Stimulated activated CD4-positive, alpha-beta T cell treated with anti-CD3 and anti-CD28 coated beads, Interleukin-4, amount 100 ng/mL, for 1 hour (primary cell): ENCODE measurements at regions not wholly inside any gene's neighbourhood (a gene's known extent, or its start where the extent isn't known, plus 50 kb on each side); places are given as distances from the start of the nearest gene placed in this dataset.
A peak's percentile ranks its signal among the peaks of the same experiment; 100 is the strongest.

Source experiments
- DNase-seq: peaks from one replicate; pipeline ENCODE4 v3.0.0-alpha.2; 2020

DNA sequence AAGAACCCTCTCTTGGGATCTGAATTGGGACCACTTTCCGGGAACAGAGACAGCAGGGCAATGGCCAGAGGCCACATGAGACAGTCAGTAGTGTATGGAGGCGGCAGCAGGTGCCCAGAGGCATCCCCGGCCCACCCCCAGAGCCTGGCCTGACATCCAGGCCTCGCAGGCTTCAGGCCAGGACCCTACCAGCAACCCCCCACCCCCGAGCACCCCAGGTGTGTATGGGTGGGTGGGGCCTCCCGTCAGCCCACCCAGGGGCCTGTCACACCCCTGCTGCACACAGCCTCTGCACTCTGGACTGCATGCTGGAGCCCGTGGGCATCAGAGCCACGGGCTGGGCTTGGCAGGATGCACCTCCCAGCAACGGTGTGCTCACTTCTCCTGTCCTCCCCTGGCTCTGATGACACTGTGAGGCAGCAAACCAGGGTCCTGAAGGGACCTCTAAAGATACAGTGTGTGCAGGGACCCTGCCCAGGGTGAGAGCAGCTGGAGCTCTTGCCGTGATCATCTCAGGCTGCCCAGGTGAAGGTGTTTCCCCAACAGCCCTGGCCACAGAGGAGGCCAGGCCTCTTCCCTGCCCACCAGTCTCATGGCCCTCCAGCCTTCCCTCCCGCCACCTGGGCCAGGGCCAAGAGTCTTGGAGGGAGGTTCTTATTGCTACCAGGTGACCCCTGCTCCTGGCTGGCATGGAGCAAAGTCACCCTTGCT lies 88.8 kb upstream of the SEPTIN5 start:
- no peak for DNase-seq

DNA sequence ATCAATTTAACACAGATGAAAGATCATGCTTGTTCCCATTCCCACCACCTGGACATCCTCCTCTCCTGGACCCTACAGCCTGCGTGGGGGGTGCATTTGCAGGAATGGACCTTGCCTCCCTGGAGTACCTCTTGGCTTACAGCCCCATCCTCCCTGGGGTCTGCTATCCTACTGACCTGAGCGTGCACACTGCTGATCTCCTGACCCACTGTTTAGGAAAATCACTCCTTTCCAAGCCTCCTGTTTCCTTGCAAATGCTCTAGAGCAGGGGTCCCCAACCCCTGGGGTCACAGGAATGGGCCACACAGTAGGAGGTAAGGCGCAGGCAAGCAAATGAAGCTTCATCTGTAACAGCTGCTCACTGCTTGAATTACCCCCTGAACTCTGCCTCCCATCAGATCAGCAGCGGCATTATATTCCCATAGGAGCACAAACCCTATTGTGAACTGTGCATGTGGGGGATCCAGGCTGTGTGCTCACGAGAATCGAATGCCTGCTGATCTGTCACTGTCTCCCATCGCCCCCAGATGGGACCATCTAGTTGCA lies 88.2 kb upstream of the SEPTIN5 start:
- DNase-seq, result no peak

DNA sequence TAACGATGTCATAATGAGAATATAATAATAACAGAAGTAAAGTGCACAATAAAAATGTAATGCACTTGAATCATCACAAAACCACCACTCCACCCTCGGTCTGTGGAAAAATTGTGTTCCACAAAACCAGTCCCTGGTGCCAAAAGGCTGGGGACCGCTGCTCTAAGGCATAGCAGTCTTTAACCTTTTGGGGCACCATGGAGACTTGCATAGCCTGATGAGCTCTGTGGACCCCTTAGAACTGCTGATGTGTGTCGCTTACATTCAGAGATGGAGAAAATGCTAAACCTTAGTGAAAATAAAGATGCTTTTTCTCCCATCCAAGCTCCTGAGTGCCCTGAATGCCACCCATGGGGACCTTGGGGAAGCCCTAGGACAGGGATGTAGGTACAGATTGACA lies 87.6 kb upstream of the SEPTIN5 start:
- DNase-seq, result no peak

DNA sequence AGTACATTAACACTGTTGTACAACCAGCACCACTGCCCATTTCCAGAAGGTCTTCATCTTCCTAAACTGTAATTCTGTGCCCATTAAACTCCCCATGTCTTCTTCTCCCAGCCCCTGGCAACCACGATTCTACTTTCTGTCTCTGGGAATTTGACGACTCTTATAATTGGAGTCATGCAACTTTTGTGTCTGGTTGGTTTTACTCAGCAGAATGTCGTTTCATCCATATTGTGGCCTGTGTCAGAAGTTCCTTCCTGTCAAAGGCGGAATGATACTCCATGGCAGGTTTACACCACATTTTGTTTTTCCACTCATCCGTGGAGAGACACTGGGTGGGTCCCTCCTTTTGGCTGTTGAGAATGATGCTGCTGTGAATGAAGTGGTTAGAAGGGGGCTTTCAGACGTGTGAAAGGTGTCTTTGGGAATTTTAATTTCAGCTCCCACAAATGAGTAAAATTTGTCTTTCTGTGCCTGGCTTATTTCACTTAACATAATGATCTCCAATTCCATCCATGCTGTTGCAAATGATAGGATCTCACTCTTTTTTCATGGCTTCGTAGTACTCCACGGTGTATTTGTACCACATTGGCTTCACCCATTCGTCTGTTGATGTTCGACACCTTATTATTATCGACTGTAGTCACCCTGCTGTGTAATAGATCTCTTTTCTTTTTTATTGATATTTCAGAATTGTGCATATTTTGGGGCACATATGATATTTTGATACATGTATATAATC lies 86.1 kb upstream of the SEPTIN5 start:
- no peak for DNase-seq

DNA sequence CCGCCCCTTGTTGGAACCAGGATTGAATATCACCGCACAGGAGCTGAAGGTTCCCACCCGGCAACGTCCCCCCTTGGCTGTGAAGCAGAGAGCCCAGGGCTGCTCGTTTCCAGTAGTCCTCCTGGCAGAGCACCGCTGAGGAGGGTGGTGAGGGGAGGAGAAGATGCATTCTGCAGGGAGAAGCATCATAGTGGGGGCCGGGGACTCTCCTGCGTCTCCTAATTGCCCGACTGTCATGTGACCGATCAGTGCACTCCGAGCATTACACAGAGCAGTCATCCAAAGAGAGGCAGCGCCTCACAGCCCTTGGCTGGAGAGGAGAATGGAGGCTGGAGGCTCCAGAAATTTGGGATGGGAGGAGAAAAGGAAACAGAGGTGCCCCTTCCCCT lies 85.0 kb upstream of the SEPTIN5 start:
- no peak for DNase-seq

DNA sequence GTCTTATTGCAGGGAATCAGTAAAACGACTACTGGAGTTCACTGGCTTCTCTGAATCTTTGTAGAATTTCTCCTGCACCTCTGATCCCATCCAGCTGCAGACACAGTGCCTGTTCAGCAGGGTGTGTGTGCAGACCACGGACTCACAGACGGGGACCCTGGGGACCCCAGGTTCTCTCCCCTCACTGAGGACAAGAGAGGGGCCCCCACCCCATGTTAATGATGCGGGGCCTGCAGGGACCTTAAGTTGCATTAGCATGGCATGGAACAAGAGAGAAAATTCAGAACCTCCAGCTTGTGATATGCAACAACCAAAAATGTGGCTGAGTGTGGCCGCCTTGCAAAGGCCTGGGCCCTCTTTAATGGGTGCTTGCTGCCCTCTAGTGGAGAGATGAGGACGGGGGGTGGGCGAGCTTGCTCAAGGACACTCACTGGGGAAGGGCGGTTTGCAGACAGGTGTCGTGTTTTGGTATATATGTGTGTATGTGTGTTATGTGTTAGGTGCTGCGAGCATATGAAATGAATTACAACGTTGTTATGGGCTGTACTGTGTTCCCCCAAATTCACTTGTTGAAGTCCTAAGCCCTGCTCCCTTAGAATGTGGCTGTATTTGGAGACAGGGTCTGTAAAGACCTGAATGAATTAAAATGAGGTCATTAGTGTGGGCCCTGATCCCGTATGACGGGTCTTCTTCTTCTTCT lies 84.4 kb upstream of the SEPTIN5 start:
- DNase-seq, result peak; percentile 83

DNA sequence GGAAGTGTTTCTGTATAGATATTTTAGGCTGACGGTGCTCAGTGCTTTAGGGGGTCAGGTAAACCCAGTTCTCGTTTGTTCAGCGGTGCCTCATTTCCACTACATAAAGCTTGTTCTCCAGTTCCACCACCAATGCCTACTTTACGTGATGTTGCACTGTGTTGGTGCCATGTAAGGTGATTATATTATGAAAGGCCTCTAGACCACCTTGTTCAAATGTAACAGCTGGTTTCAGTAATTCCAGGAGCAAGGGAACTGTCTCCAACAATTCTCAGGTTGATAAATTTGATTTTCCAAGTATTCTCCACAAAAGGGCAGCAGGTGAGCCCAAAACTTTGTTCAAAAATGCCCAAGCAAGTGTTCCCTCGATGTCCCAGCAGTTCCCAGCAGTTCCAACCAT lies 83.7 kb upstream of the SEPTIN5 start:
- DNase-seq, result no peak

DNA sequence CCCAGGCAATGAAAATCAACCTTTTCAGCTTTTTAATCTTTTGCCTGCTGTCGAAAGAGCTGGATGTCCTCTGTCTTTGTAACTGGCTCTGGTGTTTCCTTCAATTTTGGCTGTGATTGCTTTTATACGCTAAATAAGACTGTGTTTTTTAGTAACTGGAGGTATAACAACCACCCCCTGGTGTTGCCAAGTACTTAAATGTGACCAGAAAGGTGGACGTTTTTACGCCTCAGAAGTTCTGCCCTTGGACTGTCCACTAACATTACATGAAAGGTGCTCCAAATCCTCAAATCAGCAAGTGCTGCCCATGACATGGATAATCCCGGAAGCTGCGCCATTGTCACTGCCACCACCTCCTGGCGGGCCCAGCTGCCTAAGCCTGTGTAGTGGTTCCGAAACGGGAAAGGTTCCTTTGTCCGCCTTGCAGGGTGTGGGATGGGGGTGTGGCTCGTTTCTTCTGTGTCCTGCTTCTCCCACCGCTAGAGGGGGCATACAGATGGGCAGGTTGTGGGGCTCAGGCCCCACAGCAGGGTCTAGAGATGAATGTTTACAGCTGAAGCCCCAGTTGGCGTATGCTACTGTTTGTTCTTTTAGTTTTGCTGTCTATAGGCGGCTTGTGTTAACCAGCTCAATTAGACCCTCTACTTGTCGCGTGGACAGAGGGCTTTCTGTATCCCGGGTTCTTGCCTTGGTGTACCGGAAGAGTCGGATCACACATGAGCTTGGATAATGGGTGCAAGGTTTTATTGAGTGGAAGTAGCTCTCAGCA lies 82.2 kb upstream of the SEPTIN5 start:
- no peak for DNase-seq

DNA sequence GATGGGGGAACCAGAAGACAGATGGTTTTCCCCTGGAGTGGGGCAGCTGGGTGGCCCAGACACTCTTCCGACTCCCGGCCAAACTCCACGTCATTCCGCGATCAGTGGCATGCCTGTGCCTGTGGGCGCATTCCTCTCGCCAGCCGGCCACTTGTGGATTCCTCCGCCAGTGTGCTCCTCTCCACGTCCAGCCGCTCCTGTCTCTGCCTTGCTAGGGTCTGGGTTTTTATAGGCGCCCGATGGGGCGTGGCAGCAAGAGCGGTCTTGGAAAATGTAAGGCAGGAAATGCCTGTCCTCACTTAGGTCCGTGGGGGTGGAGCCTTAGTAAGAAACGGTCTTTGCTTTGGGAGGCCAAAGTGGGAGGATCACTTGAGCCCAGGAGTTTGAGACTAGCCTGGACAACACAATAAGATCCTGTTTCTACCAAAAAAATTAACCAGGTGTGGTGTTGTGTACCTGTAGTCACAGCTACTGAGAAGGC lies 81.6 kb upstream of the SEPTIN5 start:
- no peak for DNase-seq

DNA sequence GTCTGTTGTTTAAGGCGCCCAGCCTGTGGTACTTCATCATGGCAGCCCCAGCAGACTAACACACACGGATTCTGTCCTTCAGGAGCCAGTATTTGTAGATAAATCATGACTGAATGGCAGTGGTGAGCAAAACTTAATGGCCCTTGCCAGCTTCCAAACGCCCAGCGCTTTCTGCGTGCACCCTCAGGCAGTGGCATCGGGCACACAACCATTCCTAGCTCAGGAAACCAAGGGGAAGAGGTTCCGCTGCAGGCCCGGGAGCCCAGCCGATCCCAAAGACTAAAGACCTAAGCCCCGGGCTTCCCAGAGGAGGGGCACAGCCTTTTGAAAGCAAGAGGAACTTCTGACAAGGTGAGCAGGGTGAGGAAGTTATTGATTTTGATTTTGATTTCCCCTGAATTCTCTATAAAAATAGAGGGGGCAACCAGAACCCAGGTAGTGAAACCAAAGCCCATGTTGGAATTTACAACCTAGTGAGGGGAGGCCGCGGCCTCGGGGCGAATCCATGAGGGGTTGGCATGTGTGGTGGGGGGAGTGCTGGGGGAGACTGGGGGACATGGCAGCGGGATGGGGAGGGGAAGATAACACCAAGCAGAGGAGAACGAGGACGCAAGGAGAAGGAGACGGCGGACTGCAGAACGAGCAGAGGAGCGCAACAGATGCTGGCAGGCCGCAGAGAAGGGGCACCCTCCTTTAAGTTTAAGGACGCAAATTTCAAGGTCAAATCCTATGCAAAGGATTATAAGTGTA lies 79.9 kb upstream of the SEPTIN5 start:
- no peak for DNase-seq

DNA sequence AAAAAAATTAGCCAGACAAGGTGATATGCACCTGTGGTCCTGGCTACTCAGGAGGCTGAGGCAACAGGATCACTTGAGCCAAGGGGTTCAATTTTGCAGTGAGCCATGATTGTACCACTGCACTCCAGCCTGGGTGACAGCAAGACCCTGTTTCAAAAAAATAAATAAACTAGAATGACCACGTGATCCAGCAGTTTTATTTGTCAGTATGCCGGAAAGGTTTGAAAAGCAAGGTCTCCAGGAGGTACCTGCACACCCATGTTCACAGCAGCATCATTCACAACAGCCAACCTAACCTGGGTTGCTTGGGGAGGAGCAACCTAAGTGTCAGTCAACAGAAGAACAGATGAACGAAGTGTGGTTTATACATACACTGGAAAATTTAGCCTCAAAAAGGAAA lies 78.7 kb upstream of the SEPTIN5 start:
- DNase-seq, result no peak

DNA sequence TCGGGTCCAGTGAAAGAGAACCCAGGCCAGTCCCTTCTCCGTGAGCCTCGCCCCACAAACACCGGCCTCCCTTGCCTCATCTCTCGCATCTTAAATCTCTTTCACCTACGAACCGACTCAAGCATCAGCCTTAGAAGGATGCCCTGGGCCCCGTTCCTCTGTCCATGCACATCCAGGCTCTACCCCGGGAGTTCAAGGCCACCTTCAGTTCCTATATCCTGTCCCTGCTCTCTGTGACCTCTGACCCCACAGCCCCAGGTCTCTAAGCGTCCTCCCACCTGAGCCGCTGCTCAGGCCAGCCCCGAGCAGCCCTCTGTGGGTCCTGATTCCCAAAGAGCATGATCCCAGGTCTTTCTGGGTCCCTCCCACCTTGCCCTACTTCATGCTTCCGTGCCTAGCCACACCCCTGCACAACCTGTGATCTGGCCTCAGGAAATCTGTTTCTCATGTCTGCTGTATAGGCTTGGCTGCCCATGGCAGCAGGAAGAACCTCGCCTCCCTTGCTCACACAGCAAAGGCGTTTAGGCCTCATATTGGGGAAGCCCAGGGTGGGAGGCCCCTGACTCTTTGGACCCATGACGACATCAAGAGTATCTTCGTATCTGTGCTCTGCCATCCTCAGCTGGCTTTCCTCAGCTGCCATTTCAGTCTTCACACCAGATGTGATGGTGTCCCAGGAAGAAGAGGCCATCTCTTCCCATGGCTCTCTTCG lies 77.5 kb upstream of the SEPTIN5 start:
- DNase-seq, result no peak

DNA sequence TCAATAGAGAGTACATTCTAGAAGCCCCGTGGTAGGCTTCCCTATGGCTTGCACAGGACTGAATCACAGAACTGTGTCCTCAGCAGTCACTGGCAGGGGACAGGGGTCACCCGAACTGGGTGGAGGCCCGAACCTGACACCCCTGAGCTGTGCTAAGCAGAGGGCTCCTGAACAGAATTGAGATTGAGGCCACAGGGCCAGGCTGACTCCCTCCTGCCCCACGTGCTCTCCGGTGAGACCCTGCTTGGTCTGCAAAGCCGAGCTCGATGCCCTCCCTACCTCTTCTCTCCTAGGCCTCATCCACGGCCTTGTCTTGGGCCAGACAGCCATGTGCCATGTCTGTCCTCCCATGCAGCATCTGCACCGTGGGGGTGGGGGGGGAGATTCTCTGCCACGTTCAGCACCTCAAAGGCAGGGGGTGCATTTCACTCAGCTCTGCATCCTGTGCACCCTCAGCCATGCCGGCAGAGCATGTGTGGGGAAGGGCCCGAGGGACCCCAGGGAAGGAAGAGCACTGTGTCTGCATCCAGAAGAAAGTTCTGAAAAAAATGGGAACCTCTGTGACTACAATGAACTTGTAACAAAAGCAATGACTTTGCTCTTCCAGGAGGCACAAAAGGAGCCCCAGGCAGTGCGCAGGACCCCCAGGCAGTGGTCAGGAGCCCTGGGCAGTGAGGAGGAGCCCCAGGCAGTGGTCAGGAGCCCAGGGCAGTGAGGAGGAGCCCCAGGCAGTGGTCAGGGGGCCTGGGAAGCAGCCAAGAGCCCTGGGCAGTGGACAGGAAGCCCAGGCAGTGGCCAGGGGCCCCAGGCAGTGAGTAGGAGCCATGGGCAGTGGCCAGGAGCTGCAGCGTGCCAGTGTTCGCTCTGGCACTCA lies 76.7 kb upstream of the SEPTIN5 start:
- DNase-seq, result no peak

DNA sequence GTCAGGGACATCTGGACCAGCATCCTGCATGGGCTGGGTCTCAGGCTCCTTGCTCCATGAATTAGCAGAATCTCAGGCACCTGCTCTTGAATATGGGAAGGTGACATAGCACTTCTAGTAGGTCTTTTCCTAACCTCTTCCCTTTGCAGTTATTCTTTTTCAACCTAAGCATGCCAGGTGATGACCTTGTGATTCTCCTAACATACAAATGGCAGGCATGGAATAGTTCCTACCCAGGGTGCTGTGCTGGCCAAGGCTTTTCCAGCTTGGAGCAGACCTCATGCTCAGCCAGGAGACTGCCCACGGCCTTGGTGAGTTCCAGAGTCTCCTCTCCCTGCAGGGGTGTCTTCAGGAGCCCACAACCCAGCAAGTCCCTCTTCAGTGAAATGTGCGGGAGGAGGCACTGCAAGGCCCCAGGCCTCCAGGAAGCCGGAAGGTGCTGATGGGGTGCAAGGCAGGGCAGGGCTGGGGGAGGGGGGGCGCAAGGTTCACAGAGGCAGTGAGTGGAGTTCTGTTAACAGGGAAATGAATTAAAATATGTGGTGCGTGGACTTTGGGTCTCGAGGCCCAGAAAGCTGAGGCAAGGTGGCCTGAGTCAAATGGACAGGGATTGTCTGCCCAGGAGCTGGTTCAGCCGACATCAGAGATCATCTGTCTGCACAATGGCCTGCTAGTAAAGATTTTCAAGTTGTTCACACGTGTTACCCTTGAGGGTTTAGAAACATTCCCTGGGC lies 75.9 kb upstream of the SEPTIN5 start:
- no peak for DNase-seq

DNA sequence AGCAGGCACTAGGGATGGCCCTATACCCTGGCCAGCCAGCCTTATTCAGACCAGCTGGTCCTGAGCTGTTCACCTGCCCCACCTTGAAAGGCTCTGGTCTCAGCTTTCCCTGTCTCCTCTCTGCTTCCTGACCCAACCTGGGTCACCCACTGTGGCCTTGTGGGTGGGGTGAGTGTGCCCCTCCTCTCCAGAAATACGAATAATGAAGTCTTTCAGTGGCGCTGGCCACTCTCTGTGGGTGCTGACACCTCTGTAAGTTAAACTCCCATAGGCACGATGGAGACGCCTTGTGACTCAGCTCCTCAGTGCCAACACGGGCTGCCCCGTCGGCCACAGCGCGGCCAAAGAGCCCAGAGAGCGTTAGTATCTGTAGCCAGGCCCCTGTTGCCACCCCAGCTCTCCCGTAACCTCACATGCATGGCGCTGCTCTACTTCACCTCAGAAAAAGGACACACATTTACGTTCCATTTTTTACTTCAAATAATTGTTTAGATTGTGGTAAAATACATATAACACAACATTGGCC lies 74.6 kb upstream of the SEPTIN5 start:
- DNase-seq, result no peak

DNA sequence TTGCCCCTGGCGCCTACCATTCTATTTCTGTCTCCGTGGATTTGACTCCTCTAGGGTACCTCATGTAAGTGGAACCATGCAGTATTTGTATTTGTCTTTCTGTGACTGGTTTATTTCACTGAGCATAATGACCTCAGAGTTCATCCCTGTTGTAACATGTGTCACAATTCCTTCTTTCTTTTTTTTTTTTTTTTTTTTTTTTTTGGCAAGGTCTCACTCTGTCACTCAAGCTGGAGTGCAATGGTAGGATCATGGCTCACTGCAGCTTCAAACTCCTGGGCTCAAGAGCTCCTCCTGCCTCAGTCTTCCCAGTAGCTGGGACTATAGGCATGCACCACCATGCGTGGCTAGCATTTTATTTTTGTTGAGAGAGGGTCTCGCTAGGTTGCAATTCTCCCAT lies 74.0 kb upstream of the SEPTIN5 start:
- DNase-seq, result no peak

DNA sequence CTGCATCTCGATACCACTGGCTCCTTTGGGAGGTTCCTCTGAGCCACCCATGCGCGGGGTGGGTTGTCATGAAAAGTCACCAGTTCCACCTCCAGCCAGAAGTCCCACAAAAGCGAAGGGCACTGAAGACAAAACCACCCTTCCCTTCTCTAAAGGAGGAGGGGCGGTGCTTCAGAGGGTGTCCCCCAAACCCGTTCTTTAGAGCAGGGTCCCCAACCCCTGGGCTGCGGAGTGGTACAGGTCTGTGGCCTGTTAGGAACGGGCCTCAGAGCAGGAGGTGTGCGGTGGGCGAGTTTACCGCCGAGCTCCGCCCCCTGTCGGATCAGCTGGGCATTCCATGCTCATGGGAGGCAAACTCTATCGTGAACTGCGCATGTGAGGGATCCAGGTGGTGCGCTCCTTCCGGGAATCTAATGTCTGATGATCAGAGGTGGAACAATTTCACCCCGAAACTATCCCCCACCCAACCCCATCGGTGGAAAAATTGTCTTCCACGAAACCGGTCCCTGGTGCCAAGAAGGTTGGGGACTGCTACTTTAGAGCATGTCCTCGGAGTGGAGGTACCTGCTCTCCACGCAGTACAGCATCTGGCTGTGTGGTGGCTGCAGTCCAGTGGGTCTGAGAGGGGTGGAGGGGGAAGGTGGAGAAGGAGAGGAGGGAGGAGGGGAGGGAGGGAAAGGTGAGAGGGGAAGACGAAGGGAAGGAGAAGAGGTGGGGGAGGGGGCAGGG lies 72.9 kb upstream of the SEPTIN5 start:
- DNase-seq, result no peak

DNA sequence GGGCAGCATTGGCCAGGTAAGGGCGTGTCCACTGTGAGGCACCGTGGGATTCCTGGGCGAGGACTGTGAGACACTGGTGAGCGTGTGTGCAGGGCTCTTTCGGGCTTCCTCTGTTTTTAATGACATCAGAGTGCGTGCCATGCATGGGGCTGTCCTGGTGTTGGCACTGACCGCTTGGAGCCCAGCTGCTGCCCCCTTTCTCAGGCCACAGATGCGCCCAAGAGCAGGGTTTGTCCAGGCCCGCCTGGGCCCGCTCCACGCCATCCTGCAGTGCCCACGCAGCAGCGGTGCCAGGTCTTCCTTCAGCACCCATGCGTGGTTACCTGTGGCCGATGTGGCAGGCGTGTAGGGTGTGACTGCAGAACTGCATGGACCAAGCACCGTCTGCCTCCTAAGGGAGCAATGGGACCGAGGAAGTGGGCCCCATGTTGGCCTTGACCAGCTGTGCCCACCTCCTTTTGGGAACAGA lies 72.3 kb upstream of the SEPTIN5 start:
- no peak for DNase-seq
